Activated B cell treated with CpG ODN at 0.5 μM for 24 hours (primary cell): ENCODE measurements at regions not wholly inside any gene's neighbourhood (a gene's known extent, or its start where the extent isn't known, plus 50 kb on each side); places are given as distances from the start of the nearest gene placed in this dataset.

ENCODE experiments used
- ATAC-seq: fragments of 200-7000 bp; cut with Tn5 transposase; one replicate; pipeline ENCODE4 v1.10.0; 2021; ENCODE audit warnings: low read depth, mild to moderate bottlenecking, moderate library complexity
- CTCF ChIA-PET: fragments of 350-600 bp; sonication (Branson Sonifier 250); formaldehyde crosslinking; loops from one replicate; lab custom pipeline; 2021; ENCODE audit warnings: antibody characterized with exemption; lab: Charles Lee
- POLR2A ChIA-PET: fragments of 350-600 bp; sonication (Branson Sonifier 250); formaldehyde crosslinking; loops from one replicate; lab custom pipeline; 2021; ENCODE audit warnings: antibody characterized with exemption; lab: Charles Lee
- DNase-seq: peaks from one replicate; pipeline ENCODE4 v3.0.0; 2022
- H3K27ac Mint-ChIP-seq: one replicate; pipeline ENCODE4 v1.8.0; 2020; ENCODE audit warnings: mixed read lengths
- H3K27me3 Mint-ChIP-seq: one replicate; pipeline ENCODE4 v1.8.0; 2021; ENCODE audit warnings: mixed read lengths
- H3K36me3 Mint-ChIP-seq: one replicate; pipeline ENCODE4 v1.8.0; 2021; ENCODE audit warnings: low read depth, mixed read lengths
- H3K4me1 Mint-ChIP-seq: one replicate; pipeline ENCODE4 v1.8.0; 2021; ENCODE audit warnings: mixed read lengths
- H3K4me3 Mint-ChIP-seq: one replicate; pipeline ENCODE4 v1.8.0; 2020; ENCODE audit warnings: mild to moderate bottlenecking, mixed read lengths
- H3K9me3 Mint-ChIP-seq: one replicate; pipeline ENCODE4 v1.8.0; 2020; ENCODE audit warnings: mixed read lengths
- CTCF ChIP-seq: fragments of 200-600 bp; IDR thresholded peaks from one replicate; pipeline ENCODE4 v1.8.0; 2022; ENCODE audit warnings: antibody characterized with exemption, mild to moderate bottlenecking
- intact Hi-C: fragments of 100-400 bp; cut with micrococcal nuclease; formaldehyde crosslinking; loops from one replicate; pipeline ENCODE4 v1.15.1; 2024

GRCh38 chr2:43136876-43137275, 89.5 kb downstream of the ZFP36L2 start:
- intact Hi-C loops: loop anchor here (10.0 kb wide), 1 partner anchor 268 kb away; no protein-coding TSS in a partner anchor
- no peaks in the 10 kb centered on the region for H3K27me3 Mint-ChIP-seq
- ATAC-seq (peak; percentile 15), DNase-seq (no peak)
- H3K36me3 Mint-ChIP-seq: no peaks in the 10 kb centered on the region
- POLR2A ChIA-PET: interaction anchor here (1.1 to 13.4 kb wide), 2 partner anchors 27 to 87 kb away, joined by 5 to 561 read pairs; partner anchors contain the start of gene ZFP36L2
- CTCF ChIA-PET: interaction anchor here (14.4 kb wide), 1 partner anchor 87 kb away, joined by 336 read pairs; the partner anchor contains the start of gene ZFP36L2
- peak overlapping the region; percentile 9 for H3K4me3 Mint-ChIP-seq
- no peaks in the 10 kb centered on the region for H3K9me3 Mint-ChIP-seq
- peak overlapping the region; percentile 82 for H3K27ac Mint-ChIP-seq
- H3K4me1 Mint-ChIP-seq: peaks cover 71% of the 10 kb centered on the region
- TF ChIP-seq CTCF: no peak

- Mint-ChIP-seq H3K9me3 (no peaks in the 10 kb centered on the region), H3K4me3 (peak overlapping the region; percentile 53), H3K27ac (peak overlapping the region; percentile 82), H3K27me3 (no peaks in the 10 kb centered on the region), H3K36me3 (no peaks in the 10 kb centered on the region), H3K4me1 (peaks cover 77% of the 10 kb centered on the region)
- TF ChIP-seq CTCF: no peak
- ATAC-seq: no peak
- ChIA-PET CTCF (interaction anchor here (14.4 kb wide), 1 partner anchor 88 kb away, joined by 336 read pairs; the partner anchor contains the start of gene ZFP36L2), POLR2A (interaction anchor here (0.9 to 13.4 kb wide), 7 partner anchors 26 to 87 kb away, joined by 3 to 561 read pairs (median 5); partner anchors contain the start of gene ZFP36L2)
- intact Hi-C loops: loop anchor here (10.0 kb wide), 1 partner anchor 269 kb away; no protein-coding TSS in a partner anchor
- DNase-seq: no peak
Measured at GRCh38 chr2:43136011-43136799, 90.2 kb downstream of the ZFP36L2 start.

- ATAC-seq (no peak), DNase-seq (no peak)
- Mint-ChIP-seq H3K36me3 (no peaks in the 10 kb centered on the region), H3K9me3 (no peaks in the 10 kb centered on the region), H3K27ac (peak overlapping the region; percentile 82), H3K4me1 (peaks cover 83% of the 10 kb centered on the region), H3K4me3 (peak overlapping the region; percentile 53), H3K27me3 (no peaks in the 10 kb centered on the region)
- no peak for TF ChIP-seq CTCF
- ChIA-PET POLR2A (interaction anchor here (0.9 to 13.4 kb wide), 6 partner anchors 27 to 88 kb away, joined by 3 to 561 read pairs (median 4); partner anchors contain the start of gene ZFP36L2), CTCF (interaction anchor here (14.4 kb wide), 1 partner anchor 89 kb away, joined by 336 read pairs; the partner anchor contains the start of gene ZFP36L2)
- intact Hi-C loops: loop anchor here (10.0 kb wide), 1 partner anchor 269 kb away; no protein-coding TSS in a partner anchor
Measured at GRCh38 chr2:43135583-43135982, 90.8 kb downstream of the ZFP36L2 start.

GRCh38 chr2:43134571-43134889, 91.9 kb downstream of the ZFP36L2 start:
- no peaks in the 10 kb centered on the region for H3K27me3 Mint-ChIP-seq
- no peak for ATAC-seq
- H3K4me3 Mint-ChIP-seq: peak overlapping the region; percentile 53
- ChIA-PET POLR2A (interaction anchor here (0.6 to 13.4 kb wide), 11 partner anchors 11 to 392 kb away, joined by 3 to 561 read pairs (median 6); partner anchors contain the start of gene ZFP36L2), CTCF (interaction anchor here (0.8 to 14.4 kb wide), 4 partner anchors 28 to 90 kb away, joined by 3 to 336 read pairs (median 11); partner anchors contain the start of gene ZFP36L2)
- no peak for DNase-seq
- peak overlapping the region; percentile 92 for H3K27ac Mint-ChIP-seq
- TF ChIP-seq CTCF: no peak
- H3K4me1 Mint-ChIP-seq: peaks cover 87% of the 10 kb centered on the region
- H3K36me3 Mint-ChIP-seq: no peaks in the 10 kb centered on the region
- intact Hi-C loops: loop anchor here (1.0 to 10.0 kb wide), 5 partner anchors 25 to 270 kb away; no protein-coding TSS in a partner anchor
- H3K9me3 Mint-ChIP-seq: no peaks in the 10 kb centered on the region
